Mammary epithelial cell (primary cell): ENCODE measurements at regions not wholly inside any gene's neighbourhood (a gene's known extent, or its start where the extent isn't known, plus 50 kb on each side); places are given as distances from the start of the nearest gene placed in this dataset.

Experiments used
- CTCF ChIP-seq, 2 donors: IDR thresholded peaks in 1 of 2; conservative IDR thresholded peaks in 1 of 2; 2 replicates each; pipeline ENCODE4 v1.5.1; 2011 to 2012; ENCODE audit warnings: inconsistent platforms in 2 of 2, low read length in 2 of 2, mild to moderate bottlenecking in 2 of 2, control low read depth in 1 of 2, low read depth in 1 of 2; ENCODE audit not compliant: insufficient read depth in 1 of 2; ENCODE audit errors: extremely low read depth in 1 of 2
- EZH2 ChIP-seq: IDR thresholded peaks from 2 replicates; pipeline ENCODE4 v1.6.1; 2012; ENCODE audit warnings: low read length, inconsistent platforms, borderline replicate concordance

- TF ChIP-seq CTCF (conservative IDR thresholded peaks at IDR 0.05 in 1 of 2, IDR thresholded peaks at IDR 0.05 in 1 of 2; ENCODE audit: extremely low read depth in 1 of 2, insufficient read depth in 1 of 2, low read depth in 1 of 2, low read length in 2 of 2), result no peak
- no peak for TF ChIP-seq EZH2
Measured at GRCh38 chr5:148720257-148720656, 65.9 kb upstream of the HTR4 start.
